ENCODE measurements at regions not wholly inside any gene's neighbourhood (a gene's known extent, or its start where the extent isn't known, plus 50 kb on each side); places are given as distances from the start of the nearest gene placed in this dataset.

GRCh38 chr7:26553582-26553981 is 261.9 kb downstream of the SNX10 start (continued):
- TF ChIP-seq WRNIP1 (IDR thresholded peaks at IDR 0.05; ENCODE audit: borderline replicate concordance, low read depth, low read length) (no peak), ZNF207 (IDR thresholded peaks at IDR 0.05; ENCODE audit: borderline replicate concordance) (no peak)

DNA sequence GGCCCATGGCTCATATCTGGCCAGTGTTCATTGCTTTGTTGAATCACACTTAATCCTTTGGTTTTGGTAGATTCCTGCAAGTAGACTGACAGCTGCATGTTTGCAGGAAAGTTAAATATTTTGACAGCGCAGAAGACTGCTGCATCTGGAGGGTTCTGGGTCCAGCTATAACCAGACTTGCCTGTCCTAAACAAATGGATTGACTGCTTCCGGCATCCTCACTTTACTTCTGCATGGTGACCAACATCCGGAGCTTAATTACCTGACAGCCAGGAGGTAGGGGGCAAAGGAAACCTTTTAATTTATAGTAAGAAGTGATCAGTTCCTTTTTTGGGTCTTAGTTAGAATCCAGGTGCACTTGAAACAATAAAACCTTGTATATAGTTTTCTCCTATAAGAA is 263.3 kb downstream of the SNX10 start:
- BruUV-seq (replicated peaks), result no TSS peak
- H3K36me3 ChIP-seq (ENCODE audit: control insufficient read depth in 2 of 2, insufficient read depth in 2 of 2, low read length in 1 of 2), result no peaks in the 10 kb centered on the region
- FAIRE-seq, result no peak
- CTCF ChIA-PET, result interaction anchor here (0.8 kb wide), 2 partner anchors 13 to 606 kb away, joined by 3 read pairs; no protein-coding TSS in a partner anchor
- intact Hi-C loops (cut with micrococcal nuclease; ENCODE audit: unreplicated experiment) (no loop called here), in situ Hi-C loops (cut with MboI) (no loop called here)
- WGBS (ENCODE audit: insufficient coverage, insufficient replicate concordance, low lambda C conversion rate, missing lambda C conversion rate), result 32% methylated on average over 3 of the region's 3 CpGs
- peaks cover 2 to 8% of the 10 kb centered on the region in 2 experiments; a peak in 3 of 4 replicates for H3K27me3 ChIP-seq (replicated peaks in 1 of 2; ENCODE audit: control insufficient read depth in 2 of 2, insufficient read depth in 2 of 2, low read length in 1 of 2)
- H3K4me2 ChIP-seq (ENCODE audit: control insufficient read depth, insufficient read depth), result no peak overlapping the region
- ATAC-seq, result no peak
- no peak for DNase-seq (ENCODE audit: low read depth, low spot score)
- RAD21 ChIA-PET (ENCODE audit: unreplicated experiment), result no interaction called here
- SMC1A ChIA-PET (ENCODE audit: uncharacterized antibody, unreplicated experiment), result interaction anchor here (1.5 kb wide), 1 partner anchor 9 kb away, joined by 3 read pairs; no protein-coding TSS in a partner anchor
- H3K4me1 ChIP-seq (ENCODE audit: control insufficient read depth, insufficient read depth, low read length), result no peaks in the 10 kb centered on the region
- H3K27ac ChIP-seq (ENCODE audit: control insufficient read depth, insufficient read depth), result no peak overlapping the region
- TF ChIP-seq ESRRA (IDR thresholded peaks at IDR 0.05; ENCODE audit: low read length) (no peak), STAT1 (conservative IDR thresholded peaks at IDR 0.05) (no peak), KLF5 (IDR thresholded peaks at IDR 0.05; ENCODE audit: partially characterized antibody) (no peak), BCLAF1 (IDR thresholded peaks at IDR 0.05) (no peak)
- H2AFZ ChIP-seq (ENCODE audit: control insufficient read depth, low read depth, low read length), result no peak overlapping the region
- H3K4me3 ChIP-seq, result no peak overlapping the region
- H3K79me2 ChIP-seq (ENCODE audit: control insufficient read depth, insufficient read depth, low read length), result no peaks in the 10 kb centered on the region
- POLR2A ChIA-PET, result no interaction called here
- H4K20me1 ChIP-seq (ENCODE audit: control insufficient read depth, insufficient read depth), result no peaks in the 10 kb centered on the region
- H3K9ac ChIP-seq (ENCODE audit: control insufficient read depth, insufficient read depth, low read length), result no peak overlapping the region
- H3K9me3 ChIP-seq (replicated peaks; ENCODE audit: control insufficient read depth, insufficient read depth, low read length), result no peaks in the 10 kb centered on the region

All from GM12878 (cell line).